GM10266 (cell line): ENCODE measurements at regions not wholly inside any gene's neighbourhood (a gene's known extent, or its start where the extent isn't known, plus 50 kb on each side); places are given as distances from the start of the nearest gene placed in this dataset.

Experiments used
- DNase-seq: peaks from one replicate; pipeline ENCODE4 v3.0.0; 2012; ENCODE audit errors: extremely low spot score
- TF ChIP-seq, protein P1 (sequence below): IDR thresholded peaks from 2 replicates; pipeline ENCODE4 v1.5.1; 2012; ENCODE audit warnings: mild to moderate bottlenecking, low read depth; ENCODE audit not compliant: control insufficient read depth, insufficient read depth; ENCODE audit errors: missing control alignments

DNA sequence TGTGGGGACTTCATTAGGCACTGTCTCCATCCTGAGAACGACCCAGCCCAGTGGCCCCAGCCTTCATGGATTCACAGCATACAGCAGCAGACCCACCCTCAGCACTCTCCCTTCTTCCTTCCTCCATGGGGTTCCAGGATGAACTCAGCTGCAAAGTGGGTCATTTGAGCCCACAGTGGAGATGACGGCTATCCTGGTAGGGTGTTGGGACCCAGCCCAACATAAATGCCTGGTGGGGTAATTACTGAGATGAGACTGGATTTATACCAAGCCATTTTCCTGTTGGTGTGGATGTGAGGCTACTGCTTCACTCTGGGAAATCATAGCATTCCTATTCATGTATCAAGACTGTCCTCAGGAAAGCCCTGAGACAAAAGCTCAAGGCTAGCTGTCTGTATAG is 536.7 kb upstream of the TNP1 start:
- DNase-seq = no peak
- TF ChIP-seq, protein P1, sequence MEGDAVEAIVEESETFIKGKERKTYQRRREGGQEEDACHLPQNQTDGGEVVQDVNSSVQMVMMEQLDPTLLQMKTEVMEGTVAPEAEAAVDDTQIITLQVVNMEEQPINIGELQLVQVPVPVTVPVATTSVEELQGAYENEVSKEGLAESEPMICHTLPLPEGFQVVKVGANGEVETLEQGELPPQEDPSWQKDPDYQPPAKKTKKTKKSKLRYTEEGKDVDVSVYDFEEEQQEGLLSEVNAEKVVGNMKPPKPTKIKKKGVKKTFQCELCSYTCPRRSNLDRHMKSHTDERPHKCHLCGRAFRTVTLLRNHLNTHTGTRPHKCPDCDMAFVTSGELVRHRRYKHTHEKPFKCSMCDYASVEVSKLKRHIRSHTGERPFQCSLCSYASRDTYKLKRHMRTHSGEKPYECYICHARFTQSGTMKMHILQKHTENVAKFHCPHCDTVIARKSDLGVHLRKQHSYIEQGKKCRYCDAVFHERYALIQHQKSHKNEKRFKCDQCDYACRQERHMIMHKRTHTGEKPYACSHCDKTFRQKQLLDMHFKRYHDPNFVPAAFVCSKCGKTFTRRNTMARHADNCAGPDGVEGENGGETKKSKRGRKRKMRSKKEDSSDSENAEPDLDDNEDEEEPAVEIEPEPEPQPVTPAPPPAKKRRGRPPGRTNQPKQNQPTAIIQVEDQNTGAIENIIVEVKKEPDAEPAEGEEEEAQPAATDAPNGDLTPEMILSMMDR = no peak

DNA sequence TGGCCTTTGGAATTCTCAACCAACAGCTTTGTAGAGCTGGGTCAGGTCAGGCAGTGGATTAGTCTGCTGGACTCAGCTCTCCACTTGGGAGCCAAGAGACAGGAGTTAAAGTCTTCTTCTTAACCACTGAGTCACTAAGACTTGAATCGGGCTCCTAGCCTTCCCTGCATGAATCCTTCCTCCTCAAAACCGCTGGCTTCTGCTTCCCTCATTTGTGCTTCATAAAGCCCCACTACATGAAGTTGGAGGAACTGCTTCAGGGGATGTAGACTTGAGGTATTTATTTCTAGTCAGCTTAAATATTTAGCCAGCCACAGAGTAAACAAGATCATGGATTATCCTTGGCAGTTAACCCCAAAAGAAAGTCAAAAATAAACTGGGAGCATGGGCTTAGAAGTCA is 536.3 kb upstream of the TNP1 start:
- DNase-seq = no peak
- TF ChIP-seq, protein P1 = no peak

DNA sequence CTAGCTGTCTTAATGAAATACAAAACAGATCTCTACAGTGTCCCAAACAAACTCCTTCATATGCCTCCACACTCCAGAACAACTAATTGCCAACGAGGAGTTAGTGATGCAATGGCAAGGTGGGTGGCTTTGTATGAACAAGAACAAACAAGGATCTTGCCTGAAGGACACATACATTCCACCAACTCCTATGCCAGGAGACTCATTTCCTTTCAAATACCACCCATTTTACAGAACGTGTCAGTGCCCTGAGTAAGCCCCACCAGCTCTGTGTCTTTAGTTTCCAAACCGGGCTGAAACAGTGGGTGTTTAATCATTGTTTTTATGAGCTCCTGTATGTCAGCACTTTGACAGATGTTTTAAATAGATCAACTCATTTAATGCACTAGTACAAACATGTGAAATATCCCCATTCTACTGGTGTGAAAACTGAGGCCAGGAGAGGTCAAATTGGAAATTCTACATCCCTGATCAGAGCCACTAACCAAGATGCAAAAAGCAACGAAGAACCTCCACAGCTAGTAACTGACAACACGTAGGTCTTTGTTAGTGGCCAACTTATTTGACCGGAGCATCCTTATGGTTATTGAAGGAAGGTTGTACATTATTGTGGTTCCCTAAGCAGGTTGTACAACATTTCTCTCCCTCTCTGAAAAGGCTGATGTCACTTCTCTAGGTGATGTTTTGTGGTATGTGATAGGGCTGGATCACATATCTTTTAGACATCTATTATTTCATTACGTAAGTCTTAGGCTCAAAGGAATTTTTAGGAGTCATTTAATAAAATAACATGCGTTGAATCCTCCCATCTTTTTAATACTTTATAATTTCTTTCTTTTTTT is 534.9 kb upstream of the TNP1 start:
- TF ChIP-seq, protein P1 = no peak
- no peak for DNase-seq

DNA sequence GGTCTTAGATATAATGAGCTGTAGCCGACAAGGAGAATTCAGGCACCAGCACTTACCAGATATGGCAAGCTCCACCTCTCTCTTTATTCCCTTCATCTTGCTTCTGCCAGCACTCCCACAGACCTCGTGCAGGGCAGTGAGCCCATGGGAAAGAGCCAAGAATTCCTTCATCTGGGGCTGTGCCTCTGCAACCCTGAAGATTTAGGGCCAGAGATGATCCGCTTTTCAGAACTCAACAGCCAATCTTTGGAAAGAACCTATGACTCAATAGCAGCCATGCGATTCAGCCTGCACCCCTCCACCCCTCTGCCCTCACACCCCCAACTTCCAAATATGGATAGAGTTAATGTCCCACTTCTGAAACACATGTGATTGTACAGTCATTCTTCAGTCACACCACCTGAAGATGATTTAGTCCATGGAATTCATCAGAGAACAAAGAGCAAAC is 533.7 kb upstream of the TNP1 start:
- TF ChIP-seq, protein P1 = no peak

DNA sequence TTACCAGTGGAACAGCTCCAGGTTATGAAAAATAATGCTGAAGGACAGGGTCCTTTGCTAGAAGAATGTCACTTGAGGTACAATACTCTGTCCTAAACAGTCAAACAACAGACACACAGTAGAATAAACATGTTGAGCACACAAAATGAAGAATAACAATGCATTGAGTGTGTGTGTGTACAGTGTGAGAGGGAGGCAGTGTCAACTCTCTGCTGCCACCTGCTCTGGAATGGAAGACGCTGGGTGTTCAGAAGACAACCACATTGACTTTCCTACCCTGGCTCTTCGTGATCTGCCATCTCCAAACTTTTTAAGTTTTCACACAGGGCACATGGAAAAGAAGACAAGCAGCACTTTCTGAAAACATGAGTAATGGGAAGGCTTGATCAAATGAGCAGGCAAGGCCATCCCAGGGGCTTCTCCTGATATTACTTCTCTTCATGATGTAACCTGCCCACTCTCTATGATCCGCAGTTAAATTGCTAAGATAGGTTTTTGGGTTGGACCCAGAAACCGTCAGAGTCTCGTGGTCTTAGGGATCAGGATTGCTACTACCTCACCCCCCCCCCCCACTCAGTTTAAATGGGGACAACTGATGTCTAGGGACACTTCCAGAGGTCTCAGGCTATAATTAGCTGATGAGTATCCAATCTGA is 533.2 kb upstream of the TNP1 start:
- DNase-seq = no peak
- TF ChIP-seq, protein P1 = no peak

More for the DNA sequence above, 533.7 kb upstream of the TNP1 start:
- no peak for DNase-seq

DNA sequence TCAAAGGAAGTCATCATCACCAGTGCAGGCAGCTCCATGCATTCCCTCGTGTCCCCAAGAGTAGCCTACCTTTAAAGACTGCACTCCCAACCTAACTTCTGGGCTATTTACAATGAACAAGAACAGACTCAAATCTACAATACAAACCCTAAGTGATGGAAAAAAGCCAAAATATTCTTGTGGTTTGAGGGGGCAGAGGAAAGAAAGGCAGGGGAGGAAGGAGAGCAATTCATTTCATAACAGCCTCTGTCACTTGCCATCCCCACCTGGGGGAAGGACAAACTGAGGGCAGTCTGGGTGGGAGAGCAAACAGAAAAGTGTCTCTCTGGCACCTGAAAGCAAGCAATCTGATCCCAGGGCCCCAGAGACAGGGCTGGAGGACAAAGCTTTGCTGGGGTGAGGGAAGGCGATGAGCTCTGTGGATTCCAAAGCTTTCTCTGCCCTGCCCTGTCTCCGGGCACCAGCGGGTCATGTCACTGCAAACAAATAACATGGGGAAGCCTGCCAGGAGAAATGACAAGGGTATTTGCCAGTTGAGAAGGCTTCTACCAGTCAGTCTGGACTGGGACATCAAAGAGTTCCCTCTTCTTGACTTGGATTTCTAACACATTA is 528.0 kb upstream of the TNP1 start:
- TF ChIP-seq, protein P1 = no peak
- no peak for DNase-seq

DNA sequence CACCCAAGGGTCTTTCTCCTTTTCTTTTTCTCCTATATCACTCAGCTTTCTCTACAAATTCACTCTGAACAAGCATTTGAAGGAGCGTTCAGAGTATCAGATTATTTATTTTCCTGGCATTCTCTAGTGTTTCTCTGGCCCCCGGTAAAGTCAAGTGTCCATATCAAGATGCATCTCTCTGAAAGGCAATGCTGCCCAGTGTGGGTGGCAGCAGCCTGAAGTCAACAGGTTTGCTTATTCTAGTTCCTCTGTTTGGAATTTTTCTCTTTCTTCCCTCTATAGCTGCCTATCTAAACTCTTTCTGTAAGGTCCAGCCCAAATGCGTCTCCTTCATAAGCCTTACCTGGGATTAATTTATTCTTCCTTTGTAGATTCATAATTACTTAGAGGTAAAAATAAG is 526.2 kb upstream of the TNP1 start:
- TF ChIP-seq, protein P1 = no peak
- no peak for DNase-seq
